ENCODE measurements at regions not wholly inside any gene's neighbourhood (a gene's known extent, or its start where the extent isn't known, plus 50 kb on each side); places are given as distances from the start of the nearest gene placed in this dataset.

GRCh38 chr1:228884615-228885566 lies 149.6 kb downstream of the RHOU start:
- Histone ChIP-seq H3K27ac (ENCODE audit: low read length) (no peak overlapping the region), H3K9me3 (ENCODE audit: control insufficient read depth, insufficient read depth, low read length) (no peaks in the 10 kb centered on the region), H3K4me3 (ENCODE audit: low read length) (no peak overlapping the region), H3K4me1 (ENCODE audit: control insufficient read depth, insufficient read depth, low read length) (no peaks in the 10 kb centered on the region), H3K36me3 (ENCODE audit: control insufficient read depth, insufficient read depth, low read length) (no peaks in the 10 kb centered on the region), H3K27me3 (ENCODE audit: control insufficient read depth, insufficient read depth, low read length) (peaks cover 2% of the 10 kb centered on the region)
- H3K4me1 Mint-ChIP-seq = no peaks in the 10 kb centered on the region
- intact Hi-C loops (cut with micrococcal nuclease) = no loop called here
- peaks cover 0 to 3% of the 10 kb centered on the region in 2 donors for H3K27me3 Mint-ChIP-seq (ENCODE audit: low read depth in 2 of 2)
- no peak for TF ChIP-seq CTCF (IDR thresholded peaks at IDR 0.05)
- ATAC-seq (no peak), DNase-seq (no peak)
- no peaks in the 10 kb centered on the region for H3K36me3 Mint-ChIP-seq
- WGBS (ENCODE audit: insufficient coverage) = 88% methylated on average over 3 of the region's 4 CpGs
- no peak overlapping the region for H3K4me3 Mint-ChIP-seq
- H3K9me3 Mint-ChIP-seq = no peaks in the 10 kb centered on the region
- no peak overlapping the region for H3K27ac Mint-ChIP-seq

- Histone ChIP-seq H3K4me1 (ENCODE audit: control insufficient read depth, insufficient read depth, low read length) (no peaks in the 10 kb centered on the region), H3K9me3 (ENCODE audit: control insufficient read depth, insufficient read depth, low read length) (no peaks in the 10 kb centered on the region), H3K27ac (ENCODE audit: low read length) (no peak overlapping the region), H3K36me3 (ENCODE audit: control insufficient read depth, insufficient read depth, low read length) (no peaks in the 10 kb centered on the region), H3K27me3 (ENCODE audit: control insufficient read depth, insufficient read depth, low read length) (peaks cover 2% of the 10 kb centered on the region), H3K4me3 (ENCODE audit: low read length) (no peak overlapping the region)
- no peak overlapping the region for H3K27ac Mint-ChIP-seq
- no peaks in the 10 kb centered on the region for H3K36me3 Mint-ChIP-seq
- WGBS (ENCODE audit: insufficient coverage) = 91% methylated on average over 7 of the region's 7 CpGs
- no peak overlapping the region for H3K4me3 Mint-ChIP-seq
- H3K4me1 Mint-ChIP-seq = no peaks in the 10 kb centered on the region
- H3K27me3 Mint-ChIP-seq (ENCODE audit: low read depth in 2 of 2) = peaks cover 0 to 6% of the 10 kb centered on the region in 2 donors
- TF ChIP-seq CTCF (IDR thresholded peaks at IDR 0.05) = no peak
- DNase-seq = no peak
- no peaks in the 10 kb centered on the region for H3K9me3 Mint-ChIP-seq
- no peak for ATAC-seq
- intact Hi-C loops (cut with micrococcal nuclease) = no loop called here
These were observed 150.6 kb downstream of the RHOU start for GRCh38 chr1:228885845-228886244.

DNA sequence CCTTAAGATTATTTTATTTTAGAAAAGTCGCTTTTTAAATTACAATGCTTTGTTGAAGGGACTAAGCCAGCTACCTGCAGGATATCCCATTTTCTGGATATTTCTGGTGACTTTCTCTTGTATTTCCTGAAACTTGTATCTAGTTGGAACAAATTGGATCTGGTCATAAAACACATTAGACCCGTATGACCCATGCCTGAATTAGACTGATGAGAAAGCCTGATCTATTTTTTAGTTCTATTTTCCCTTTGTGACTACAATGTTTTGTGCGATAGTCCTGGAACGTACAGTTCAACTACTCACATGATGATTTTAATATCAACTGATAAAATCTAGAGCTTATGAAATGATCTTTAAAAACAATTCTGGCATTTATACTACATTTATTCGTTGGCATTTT lies 151.8 kb downstream of the RHOU start:
- ATAC-seq (no peak), DNase-seq (no peak)
- Mint-ChIP-seq H3K4me1 (no peaks in the 10 kb centered on the region), H3K9me3 (no peaks in the 10 kb centered on the region), H3K27me3 (ENCODE audit: low read depth in 2 of 2) (peaks cover 0 to 6% of the 10 kb centered on the region in 2 donors), H3K27ac (no peak overlapping the region), H3K4me3 (no peak overlapping the region), H3K36me3 (no peaks in the 10 kb centered on the region)
- intact Hi-C loops (cut with micrococcal nuclease) = no loop called here
- Histone ChIP-seq H3K4me1 (ENCODE audit: control insufficient read depth, insufficient read depth, low read length) (no peaks in the 10 kb centered on the region), H3K27ac (ENCODE audit: low read length) (no peak overlapping the region), H3K9me3 (ENCODE audit: control insufficient read depth, insufficient read depth, low read length) (no peaks in the 10 kb centered on the region), H3K27me3 (ENCODE audit: control insufficient read depth, insufficient read depth, low read length) (peaks cover 2% of the 10 kb centered on the region), H3K4me3 (ENCODE audit: low read length) (no peak overlapping the region), H3K36me3 (ENCODE audit: control insufficient read depth, insufficient read depth, low read length) (no peaks in the 10 kb centered on the region)
- WGBS (ENCODE audit: insufficient coverage) = 98% methylated on average over 3 of the region's 5 CpGs
- TF ChIP-seq CTCF (IDR thresholded peaks at IDR 0.05) = no peak
